Tibial artery (tissue), 4 donors: ENCODE measurements at regions not wholly inside any gene's neighbourhood (a gene's known extent, or its start where the extent isn't known, plus 50 kb on each side); places are given as distances from the start of the nearest gene placed in this dataset.

Experiments used
- DNase-seq, 2 donors: peaks; one replicate each; pipeline ENCODE4 v3.0.0-alpha.2; 2019
- H3K27ac ChIP-seq, 2 donors: fragments of 200-600 bp; sonication (generic) in 1 of 2; 1 replicate in 1 of 2; 2 replicates in 1 of 2; pipeline ENCODE4 v1.5.1; 2018 to 2019; ENCODE audit warnings: mild to moderate bottlenecking in 1 of 2
- H3K27me3 ChIP-seq, 2 donors: fragments of 200-600 bp; sonication (generic) in 1 of 2; one replicate each; pipeline versions ENCODE4 v1.5.1 to v1.6.0; 2016 to 2019
- H3K36me3 ChIP-seq, 3 donors: fragments of 200-600 bp; sonication (generic) in 2 of 3; one replicate each; pipeline ENCODE4 v1.5.1; 2016 to 2019; ENCODE audit warnings: mild to moderate bottlenecking in 2 of 3
- H3K4me1 ChIP-seq, 4 donors: fragments of 200-600 bp; sonication (generic) in 2 of 4; 1 replicate in 3 of 4; 2 replicates in 1 of 4; pipeline ENCODE4 v1.5.1; 2016 to 2019
- H3K4me3 ChIP-seq, 2 donors: fragments of 200-600 bp; sonication (generic) in 1 of 2; 1 replicate in 1 of 2; 2 replicates in 1 of 2; pipeline ENCODE4 v1.5.1; 2018 to 2019; ENCODE audit warnings: mild to moderate bottlenecking in 2 of 2
- H3K9me3 ChIP-seq, 3 donors: fragments of 200-600 bp; sonication (generic) in 1 of 3; one replicate each; pipeline ENCODE4 v1.5.1; 2016 to 2019
- intact Hi-C: fragments of 100-400 bp; cut with DNase I; formaldehyde crosslinking; loops from one replicate; pipeline ENCODE4 v1.15.0; 2023; ENCODE audit warnings: low total_unique reads
- TF ChIP-seq, protein P1 (sequence below), 2 experiments: fragments of 200-600 bp in 1 of 2; fragments of 450-650 bp in 1 of 2; IDR thresholded peaks; one replicate each; pipeline ENCODE4 v1.5.1; 2017 to 2019; ENCODE audit warnings: antibody characterized with exemption in 2 of 2, mild to moderate bottlenecking in 1 of 2, moderate library complexity in 1 of 2

DNA sequence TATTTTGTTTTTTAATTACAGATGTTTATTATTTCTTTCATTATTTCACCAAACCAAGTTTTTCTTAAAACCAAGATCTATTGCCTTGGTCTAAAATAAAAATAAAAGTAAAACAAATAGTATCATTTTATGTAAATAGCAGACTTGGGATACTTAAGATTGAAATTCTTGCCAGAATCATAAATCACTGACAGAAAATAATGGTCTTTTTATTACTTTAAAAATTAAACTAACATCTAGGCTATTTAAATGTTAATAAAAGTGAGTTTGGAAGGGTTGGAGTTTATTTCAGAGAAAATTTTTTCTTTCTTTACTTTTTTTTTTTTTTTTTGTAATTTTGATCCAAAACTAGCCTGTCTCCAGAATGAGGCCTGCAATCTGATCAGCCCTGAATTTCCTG, 568.0 kb upstream of the IGFBP3 start:
- no peak overlapping the region for H3K4me3 ChIP-seq
- peaks cover 0 to 45% (median 10%) of the 10 kb centered on the region in 4 donors for H3K4me1 ChIP-seq
- intact Hi-C loops: no loop called here
- H3K9me3 ChIP-seq: no peaks in the 10 kb centered on the region
- DNase-seq: no peak
- no peaks in the 10 kb centered on the region for H3K36me3 ChIP-seq
- peak overlapping the region; percentile 27 to 46 for H3K27ac ChIP-seq
- TF ChIP-seq, protein P1, sequence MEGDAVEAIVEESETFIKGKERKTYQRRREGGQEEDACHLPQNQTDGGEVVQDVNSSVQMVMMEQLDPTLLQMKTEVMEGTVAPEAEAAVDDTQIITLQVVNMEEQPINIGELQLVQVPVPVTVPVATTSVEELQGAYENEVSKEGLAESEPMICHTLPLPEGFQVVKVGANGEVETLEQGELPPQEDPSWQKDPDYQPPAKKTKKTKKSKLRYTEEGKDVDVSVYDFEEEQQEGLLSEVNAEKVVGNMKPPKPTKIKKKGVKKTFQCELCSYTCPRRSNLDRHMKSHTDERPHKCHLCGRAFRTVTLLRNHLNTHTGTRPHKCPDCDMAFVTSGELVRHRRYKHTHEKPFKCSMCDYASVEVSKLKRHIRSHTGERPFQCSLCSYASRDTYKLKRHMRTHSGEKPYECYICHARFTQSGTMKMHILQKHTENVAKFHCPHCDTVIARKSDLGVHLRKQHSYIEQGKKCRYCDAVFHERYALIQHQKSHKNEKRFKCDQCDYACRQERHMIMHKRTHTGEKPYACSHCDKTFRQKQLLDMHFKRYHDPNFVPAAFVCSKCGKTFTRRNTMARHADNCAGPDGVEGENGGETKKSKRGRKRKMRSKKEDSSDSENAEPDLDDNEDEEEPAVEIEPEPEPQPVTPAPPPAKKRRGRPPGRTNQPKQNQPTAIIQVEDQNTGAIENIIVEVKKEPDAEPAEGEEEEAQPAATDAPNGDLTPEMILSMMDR (IDR thresholded peaks at IDR 0.05): no peak
- no peaks in the 10 kb centered on the region for H3K27me3 ChIP-seq

DNA sequence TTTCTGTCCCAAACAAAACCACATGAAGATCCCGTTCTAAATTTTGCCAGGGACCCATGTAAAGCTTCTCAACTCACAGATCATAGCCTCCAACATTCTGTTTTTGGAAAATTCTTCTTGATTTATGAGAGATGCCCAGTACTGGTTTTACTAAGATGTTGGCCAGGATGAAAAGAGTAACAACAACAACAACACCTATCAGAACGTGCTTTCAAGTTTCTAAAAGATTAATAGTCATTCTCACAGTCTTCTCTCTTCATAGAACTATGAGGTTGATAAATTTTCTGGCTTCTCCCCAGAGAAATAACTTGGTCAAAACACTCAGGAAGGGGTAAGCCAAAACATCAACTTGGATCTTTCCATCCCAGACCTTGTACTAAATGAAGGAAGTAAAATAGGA, 567.5 kb upstream of the IGFBP3 start:
- no peak for DNase-seq
- TF ChIP-seq, protein P1 (IDR thresholded peaks at IDR 0.05): no peak
- peaks cover 0 to 45% (median 10%) of the 10 kb centered on the region in 4 donors for H3K4me1 ChIP-seq
- H3K27ac ChIP-seq: peak overlapping the region; percentile 27 to 46
- H3K4me3 ChIP-seq: no peak overlapping the region
- intact Hi-C loops: no loop called here
- no peaks in the 10 kb centered on the region for H3K9me3 ChIP-seq
- no peaks in the 10 kb centered on the region for H3K27me3 ChIP-seq
- no peaks in the 10 kb centered on the region for H3K36me3 ChIP-seq

DNA sequence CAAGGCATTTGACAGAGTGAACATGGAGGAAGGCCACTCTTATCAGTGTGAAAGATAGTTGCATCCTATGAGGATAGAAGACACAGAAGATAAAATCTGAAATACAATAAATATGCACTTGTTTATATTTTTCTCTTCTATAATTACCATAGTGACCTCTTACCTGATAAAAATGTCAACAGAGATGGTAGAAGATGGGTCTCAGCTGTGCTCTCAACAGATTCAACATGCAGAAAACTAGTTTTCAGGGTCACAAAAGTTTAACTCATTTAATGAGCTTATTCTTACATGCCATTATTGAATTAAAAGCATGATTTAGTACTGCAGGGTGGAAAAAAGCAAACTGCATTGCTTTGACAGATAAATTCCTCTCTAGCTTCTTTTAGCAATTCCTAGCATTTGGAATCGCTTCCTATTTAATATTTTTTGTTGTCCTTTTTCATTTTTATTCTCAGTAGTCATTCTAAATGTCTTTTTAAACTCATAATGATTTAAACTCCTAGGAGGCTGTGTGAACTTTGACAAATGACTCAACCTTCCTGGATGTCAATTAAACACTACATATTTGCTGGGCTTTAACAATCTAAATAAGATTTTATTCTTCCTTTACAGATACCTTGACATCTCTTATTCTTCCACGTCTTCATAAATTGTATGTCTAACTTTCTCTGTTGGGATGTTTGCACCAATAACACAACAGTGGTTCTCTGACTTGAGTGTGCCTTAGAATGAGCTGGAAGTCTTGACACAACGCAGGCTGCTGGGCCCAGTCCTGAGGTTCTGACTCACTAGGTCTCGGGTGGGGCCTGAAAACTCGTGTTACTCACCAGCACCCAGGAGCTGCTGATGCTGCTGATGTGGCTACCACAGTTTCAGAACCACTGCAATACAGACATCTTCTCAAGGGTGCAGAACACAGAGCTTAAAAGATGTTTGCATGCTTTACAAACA, 565.5 kb upstream of the IGFBP3 start:
- no peaks in the 10 kb centered on the region for H3K27me3 ChIP-seq
- TF ChIP-seq, protein P1 (IDR thresholded peaks at IDR 0.05): no peak
- H3K36me3 ChIP-seq: no peaks in the 10 kb centered on the region
- intact Hi-C loops: no loop called here
- H3K27ac ChIP-seq: peak overlapping the region; percentile 64 to 66
- DNase-seq: peak; percentile 81 to 89
- H3K9me3 ChIP-seq: no peaks in the 10 kb centered on the region
- H3K4me3 ChIP-seq: no peak overlapping the region
- peaks cover 0 to 45% (median 10%) of the 10 kb centered on the region in 4 donors for H3K4me1 ChIP-seq

GRCh38 chr7:46485481-46486065, 564.5 kb upstream of the IGFBP3 start:
- Histone ChIP-seq H3K9me3 (no peaks in the 10 kb centered on the region), H3K4me3 (no peak overlapping the region), H3K27me3 (no peaks in the 10 kb centered on the region), H3K27ac (peak overlapping the region; percentile 64 to 66), H3K36me3 (no peaks in the 10 kb centered on the region), H3K4me1 (peaks cover 0 to 43% (median 10%) of the 10 kb centered on the region in 4 donors)
- DNase-seq: no peak
- intact Hi-C loops: no loop called here
- TF ChIP-seq, protein P1 (IDR thresholded peaks at IDR 0.05): no peak

DNA sequence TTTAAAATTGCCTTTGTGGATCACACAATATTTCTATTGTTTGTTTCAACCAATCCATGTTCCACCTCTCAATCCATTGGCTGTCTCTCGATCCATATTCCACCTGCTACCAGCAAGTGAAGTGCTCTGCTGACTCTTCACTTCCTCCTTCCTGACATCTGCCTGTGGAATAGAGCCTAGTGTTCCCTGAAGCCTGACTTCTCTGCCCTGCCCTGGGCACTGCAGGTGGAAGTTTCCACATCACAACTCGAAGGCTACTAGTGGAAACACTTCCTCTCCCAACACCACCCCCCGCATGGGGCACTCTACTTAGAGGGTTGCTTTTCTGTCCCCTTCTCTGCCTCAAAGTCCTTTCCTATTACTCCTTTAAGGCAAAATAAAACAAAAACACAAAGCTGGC, 563.8 kb upstream of the IGFBP3 start:
- Histone ChIP-seq H3K4me3 (no peak overlapping the region), H3K27ac (no peak overlapping the region), H3K9me3 (no peaks in the 10 kb centered on the region), H3K27me3 (no peaks in the 10 kb centered on the region), H3K4me1 (peaks cover 0 to 40% (median 10%) of the 10 kb centered on the region in 4 donors), H3K36me3 (no peaks in the 10 kb centered on the region)
- DNase-seq: no peak
- TF ChIP-seq, protein P1 (IDR thresholded peaks at IDR 0.05): no peak
- intact Hi-C loops: no loop called here
